GM12872 (cell line): ENCODE measurements at regions not wholly inside any gene's neighbourhood (a gene's known extent, or its start where the extent isn't known, plus 50 kb on each side); places are given as distances from the start of the nearest gene placed in this dataset.

Source experiments
- CTCF ChIP-seq: IDR thresholded peaks from 3 replicates; pipeline ENCODE4 v1.5.1; 2011; ENCODE audit warnings: low read depth, mild to moderate bottlenecking, low read length, moderate library complexity; ENCODE audit not compliant: insufficient read depth

- TF ChIP-seq CTCF = no peak
Measured at GRCh38 chr7:113197274-113197673, 78.9 kb upstream of the SMIM30 start.

- no peak for TF ChIP-seq CTCF
Measured at GRCh38 chr7:113188396-113188795, 70.0 kb upstream of the SMIM30 start.

- TF ChIP-seq CTCF = no peak
Measured at GRCh38 chr7:113179313-113179712, 61.0 kb upstream of the SMIM30 start.

- no peak for TF ChIP-seq CTCF
Measured at GRCh38 chr7:113176836-113177235, 58.5 kb upstream of the SMIM30 start.

GRCh38 chr7:113175525-113176104, 57.3 kb upstream of the SMIM30 start:
- no peak for TF ChIP-seq CTCF

GRCh38 chr7:113172726-113173125, 54.4 kb upstream of the SMIM30 start:
- no peak for TF ChIP-seq CTCF

- TF ChIP-seq CTCF = no peak
Measured at GRCh38 chr7:113170591-113170990, 52.2 kb upstream of the SMIM30 start.
